ENCODE measurements at regions not wholly inside any gene's neighbourhood (a gene's known extent, or its start where the extent isn't known, plus 50 kb on each side); places are given as distances from the start of the nearest gene placed in this dataset.

DNA sequence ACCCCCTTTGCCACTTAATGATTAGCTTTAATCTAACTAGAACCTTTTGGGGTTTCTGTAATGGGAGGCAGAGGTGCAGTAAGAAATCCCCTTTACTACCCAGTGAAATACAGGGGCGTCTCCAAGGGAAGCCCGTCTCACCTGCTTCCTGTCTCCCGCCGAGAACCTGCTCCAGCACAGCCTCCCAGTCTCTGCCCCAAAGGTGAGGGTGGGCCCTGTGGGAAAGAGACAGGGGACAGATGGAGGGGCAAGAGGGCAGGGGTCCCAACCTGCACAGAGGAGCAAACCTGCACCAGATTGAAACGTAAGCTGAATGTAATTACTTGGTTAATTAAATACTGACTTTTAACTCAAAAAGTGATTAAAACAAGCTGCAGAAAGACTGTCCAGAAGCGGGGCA is 474.2 kb upstream of the SULF2 start:
- Mint-ChIP-seq H3K27ac (no peak overlapping the region), H3K27me3 (peaks cover 5% of the 10 kb centered on the region), H3K4me1 (no peaks in the 10 kb centered on the region), H3K36me3 (no peaks in the 10 kb centered on the region), H3K9me3 (peaks cover 4% of the 10 kb centered on the region), H3K4me3 (no peak overlapping the region)
- DNase-seq (ENCODE audit: low spot score in 2 of 2) (no peak), ATAC-seq (ENCODE audit: low read depth) (no peak)

DNA sequence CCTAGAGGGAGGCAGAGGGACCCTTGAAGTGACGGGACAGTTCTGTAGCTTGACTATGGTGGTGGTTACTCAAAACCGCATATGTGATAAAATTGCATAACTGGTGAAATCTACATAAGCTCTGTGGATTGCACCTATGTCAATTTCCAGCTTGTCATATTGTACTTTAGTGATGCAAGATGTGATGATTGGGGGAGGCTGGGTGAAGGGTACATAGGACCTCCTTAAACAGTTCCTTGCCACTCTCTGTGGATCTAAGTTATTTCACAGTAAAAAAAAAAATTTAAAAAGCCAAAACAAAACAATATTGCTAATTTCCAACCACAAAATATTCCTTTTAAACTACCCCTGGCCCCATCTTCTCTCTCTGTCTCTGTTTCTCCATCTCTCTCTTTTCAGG is 472.6 kb upstream of the SULF2 start:
- DNase-seq (ENCODE audit: low spot score in 2 of 2): no peak
- ATAC-seq (ENCODE audit: low read depth): no peak
- no peak overlapping the region for H3K27ac Mint-ChIP-seq
- H3K36me3 Mint-ChIP-seq: no peaks in the 10 kb centered on the region
- H3K27me3 Mint-ChIP-seq: peaks cover 5% of the 10 kb centered on the region
- H3K9me3 Mint-ChIP-seq: peaks cover 4% of the 10 kb centered on the region
- H3K4me1 Mint-ChIP-seq: no peaks in the 10 kb centered on the region
- no peak overlapping the region for H3K4me3 Mint-ChIP-seq

DNA sequence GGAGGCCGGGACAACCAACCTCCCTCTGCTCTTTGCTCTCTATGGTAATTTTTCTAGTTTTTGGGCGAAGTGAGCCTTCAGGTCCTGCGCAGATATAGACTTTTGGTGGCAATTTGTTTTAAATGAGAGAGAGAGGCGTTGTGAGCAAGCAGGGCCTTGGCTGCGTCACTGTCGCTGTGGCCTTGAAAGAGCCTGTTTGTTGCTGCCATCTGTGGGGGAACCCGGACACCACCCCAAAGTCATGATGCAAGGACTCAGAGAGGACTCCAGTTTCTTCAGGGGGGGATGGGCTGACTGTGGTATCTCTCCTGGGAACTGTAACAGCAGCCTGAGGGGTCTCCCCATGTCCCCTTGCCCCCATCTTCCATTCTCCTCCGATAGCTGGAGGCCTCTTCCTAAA is 462.7 kb upstream of the SULF2 start:
- Mint-ChIP-seq H3K27ac (no peak overlapping the region), H3K4me3 (no peak overlapping the region), H3K36me3 (no peaks in the 10 kb centered on the region), H3K27me3 (peaks cover 8% of the 10 kb centered on the region), H3K4me1 (no peaks in the 10 kb centered on the region), H3K9me3 (no peaks in the 10 kb centered on the region)
- no peak for ATAC-seq (ENCODE audit: low read depth)
- DNase-seq (ENCODE audit: low spot score in 2 of 2): no peak

DNA sequence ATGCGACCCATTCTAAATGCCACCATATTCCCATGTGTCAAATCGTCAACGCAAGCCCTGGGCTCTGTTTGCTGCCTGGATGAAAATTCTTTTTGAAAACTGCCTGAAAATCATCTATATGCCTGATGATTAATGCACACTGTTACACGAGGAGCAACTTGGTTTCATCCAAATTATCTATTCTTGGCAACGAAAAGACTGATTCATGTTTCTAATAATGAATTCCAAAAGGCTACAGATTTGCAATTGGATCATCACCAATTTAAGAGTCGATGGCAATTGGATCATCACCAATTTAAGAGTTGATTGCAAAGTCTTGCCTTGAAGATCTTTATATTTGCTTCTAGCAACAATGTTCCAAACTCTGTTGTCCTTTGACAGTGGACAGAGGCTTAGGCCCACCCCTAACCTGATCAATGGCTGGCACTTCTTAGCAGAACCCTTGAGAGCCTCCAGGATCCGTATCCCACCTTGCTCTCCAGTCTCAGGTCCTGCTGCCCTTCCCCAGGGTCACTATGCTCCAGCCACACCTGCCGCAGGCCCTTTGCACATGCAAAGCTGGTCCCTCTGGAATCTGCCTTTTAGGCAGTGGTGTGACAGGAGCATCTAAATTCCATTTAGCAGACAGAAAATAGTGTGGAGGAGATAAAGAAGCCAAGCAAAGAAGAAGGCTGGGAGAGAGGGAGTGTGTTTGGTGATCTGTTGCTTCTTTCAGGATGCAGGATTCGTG is 460.9 kb upstream of the SULF2 start:
- DNase-seq (ENCODE audit: low spot score in 2 of 2) (no peak), ATAC-seq (ENCODE audit: low read depth) (no peak)
- Mint-ChIP-seq H3K9me3 (no peaks in the 10 kb centered on the region), H3K36me3 (no peaks in the 10 kb centered on the region), H3K4me1 (no peaks in the 10 kb centered on the region), H3K4me3 (no peak overlapping the region), H3K27me3 (peaks cover 15% of the 10 kb centered on the region), H3K27ac (no peak overlapping the region)

DNA sequence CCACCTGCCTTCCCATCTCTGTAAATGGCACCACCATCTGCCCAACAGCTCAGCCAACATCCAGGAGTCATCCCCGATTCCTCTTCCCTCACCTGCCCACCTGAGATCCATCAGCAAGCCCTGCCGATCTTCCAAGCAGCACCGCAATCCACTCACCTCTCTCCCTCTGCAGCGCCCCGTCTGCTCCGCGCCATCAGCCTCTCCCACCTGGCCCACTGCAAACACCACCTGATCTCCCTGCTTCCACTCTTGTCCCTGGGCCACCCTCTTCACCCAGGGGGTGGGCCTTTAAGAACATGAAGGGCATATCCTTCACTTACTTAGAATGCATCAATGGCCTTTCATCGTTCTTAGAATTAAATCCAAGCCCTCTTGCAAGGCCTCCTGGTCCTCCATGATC is 457.3 kb upstream of the SULF2 start:
- Mint-ChIP-seq H3K36me3 (no peaks in the 10 kb centered on the region), H3K9me3 (no peaks in the 10 kb centered on the region), H3K27ac (no peak overlapping the region)

DNA sequence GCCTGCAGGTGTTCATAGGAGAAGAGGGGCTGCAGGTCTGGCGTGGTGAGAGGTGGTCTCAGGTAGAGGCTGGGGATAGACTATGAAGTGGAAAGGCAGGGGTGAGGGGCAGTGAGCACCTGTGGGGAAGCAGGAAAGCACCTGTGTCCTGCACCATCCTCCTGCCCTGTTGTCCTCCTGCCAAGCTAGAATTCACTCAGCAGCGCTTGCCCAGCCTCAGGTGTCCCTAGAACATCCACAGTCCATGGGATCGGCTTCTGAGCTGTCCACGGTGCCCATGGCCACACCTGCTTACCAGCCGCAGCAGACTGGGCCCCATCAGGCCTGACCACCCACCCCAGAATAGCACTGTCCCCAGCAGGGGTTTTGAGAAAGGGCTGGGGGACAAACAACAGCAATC is 456.2 kb upstream of the SULF2 start:
- ATAC-seq (ENCODE audit: low read depth) (no peak), DNase-seq (ENCODE audit: low spot score in 2 of 2) (no peak)
- Mint-ChIP-seq H3K36me3 (no peaks in the 10 kb centered on the region), H3K9me3 (no peaks in the 10 kb centered on the region), H3K27ac (no peak overlapping the region), H3K4me1 (no peaks in the 10 kb centered on the region), H3K4me3 (no peak overlapping the region), H3K27me3 (peaks cover 17% of the 10 kb centered on the region)

More for the DNA sequence above, 457.3 kb upstream of the SULF2 start:
- Mint-ChIP-seq H3K4me1 (no peaks in the 10 kb centered on the region), H3K27me3 (peaks cover 16% of the 10 kb centered on the region), H3K4me3 (no peak overlapping the region)
- no peak for DNase-seq (ENCODE audit: low spot score in 2 of 2)
- no peak for ATAC-seq (ENCODE audit: low read depth)

DNA sequence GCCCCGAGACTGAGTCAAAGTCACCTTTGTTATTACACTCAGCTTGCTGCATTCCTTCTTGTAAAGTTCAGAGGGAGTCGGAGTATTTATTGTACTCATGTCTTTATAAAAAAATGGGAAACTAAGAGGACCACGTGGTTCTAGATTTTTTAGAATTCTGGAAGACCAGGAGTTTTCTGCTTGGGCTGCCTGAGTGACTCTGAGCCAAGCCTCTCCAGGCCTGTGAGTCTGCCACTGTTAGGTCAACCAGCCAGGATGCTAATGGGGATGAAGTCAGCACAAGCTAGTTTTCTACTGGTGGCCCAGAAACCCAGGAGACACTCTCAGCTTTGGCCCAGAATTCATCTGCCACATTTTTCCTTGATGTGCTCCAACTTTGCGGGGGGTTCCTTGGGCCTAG is 453.5 kb upstream of the SULF2 start:
- no peak for ATAC-seq (ENCODE audit: low read depth)
- no peak overlapping the region for H3K4me3 Mint-ChIP-seq

DNA sequence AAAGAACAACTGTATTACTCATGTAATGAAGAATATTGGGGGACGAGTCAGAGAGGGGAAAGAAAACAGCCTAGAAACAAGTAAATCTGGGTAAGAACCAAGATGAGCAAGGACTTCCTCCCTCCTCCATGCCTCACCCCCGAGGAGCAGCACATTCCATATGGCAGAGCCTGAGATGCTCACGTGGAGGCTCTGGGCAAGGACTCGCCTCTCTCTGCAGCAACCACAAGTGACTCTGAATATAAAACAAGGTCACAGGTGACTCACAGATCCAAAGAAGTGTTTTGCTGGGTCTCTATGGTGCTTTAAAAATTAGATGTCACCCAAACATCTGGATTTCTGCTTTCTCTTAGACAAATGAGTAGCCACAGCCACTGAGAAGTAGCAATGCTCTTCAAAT is 453.0 kb upstream of the SULF2 start:
- Mint-ChIP-seq H3K36me3 (no peaks in the 10 kb centered on the region), H3K4me3 (no peak overlapping the region), H3K4me1 (no peaks in the 10 kb centered on the region), H3K27ac (no peak overlapping the region), H3K9me3 (no peaks in the 10 kb centered on the region), H3K27me3 (peaks cover 10% of the 10 kb centered on the region)
- DNase-seq (ENCODE audit: low spot score in 2 of 2) (no peak), ATAC-seq (ENCODE audit: low read depth) (no peak)

More for the DNA sequence above, 453.5 kb upstream of the SULF2 start:
- Mint-ChIP-seq H3K9me3 (no peaks in the 10 kb centered on the region), H3K27me3 (peaks cover 10% of the 10 kb centered on the region), H3K27ac (no peak overlapping the region), H3K36me3 (no peaks in the 10 kb centered on the region), H3K4me1 (no peaks in the 10 kb centered on the region)
- DNase-seq (ENCODE audit: low spot score in 2 of 2): no peak

DNA sequence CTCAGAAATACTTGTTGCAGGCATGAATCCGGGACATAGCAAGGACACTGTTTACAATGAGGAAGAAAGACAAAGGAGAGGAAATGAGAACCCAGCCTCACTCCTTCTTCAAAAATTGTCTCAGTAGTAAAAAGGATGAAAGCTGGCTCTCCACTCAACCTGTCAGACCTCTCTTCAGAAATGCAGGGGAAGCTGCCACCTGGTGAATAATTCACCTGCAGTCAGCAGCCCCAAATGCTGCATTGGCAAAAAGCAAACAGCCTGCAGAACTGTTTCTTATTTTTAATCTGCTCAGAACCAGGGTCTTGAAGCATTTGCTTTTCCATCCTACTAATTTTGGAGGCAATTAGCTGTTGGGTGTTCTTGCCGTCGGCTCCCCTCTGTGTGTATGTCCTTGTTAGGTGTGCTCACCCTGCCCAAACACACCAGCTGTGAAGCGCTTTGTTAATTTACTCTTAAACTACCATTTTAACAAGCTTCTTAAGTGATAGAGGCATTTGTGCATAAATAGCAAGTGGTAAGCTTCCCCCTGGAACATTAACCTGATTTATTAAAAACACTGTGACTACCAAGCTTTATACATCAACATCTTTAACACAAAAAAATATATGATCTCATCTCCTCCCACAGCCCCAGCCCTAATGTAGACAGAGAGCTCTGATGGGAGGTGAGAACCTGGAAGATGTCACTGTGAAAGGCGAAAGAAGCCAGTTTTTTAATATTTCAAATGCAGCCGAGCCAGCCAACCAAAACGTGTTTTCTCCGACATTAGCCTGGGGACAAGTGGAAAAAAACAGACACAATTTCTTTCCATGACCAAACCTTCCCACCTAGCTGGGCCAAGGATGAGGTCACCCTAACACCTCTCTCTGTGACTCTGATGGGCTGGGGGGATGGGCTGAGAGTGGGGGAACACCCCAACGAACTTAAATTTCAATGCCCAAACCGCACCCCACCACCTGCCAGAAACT is 451.0 kb upstream of the SULF2 start:
- H3K9me3 Mint-ChIP-seq: peaks cover 8% of the 10 kb centered on the region
- no peak overlapping the region for H3K27ac Mint-ChIP-seq
- peaks cover 4% of the 10 kb centered on the region for H3K36me3 Mint-ChIP-seq
- no peaks in the 10 kb centered on the region for H3K4me1 Mint-ChIP-seq
- DNase-seq (ENCODE audit: low spot score in 2 of 2): no peak
- no peak overlapping the region for H3K4me3 Mint-ChIP-seq
- H3K27me3 Mint-ChIP-seq: peaks cover 10% of the 10 kb centered on the region
- ATAC-seq (ENCODE audit: low read depth): no peak

DNA sequence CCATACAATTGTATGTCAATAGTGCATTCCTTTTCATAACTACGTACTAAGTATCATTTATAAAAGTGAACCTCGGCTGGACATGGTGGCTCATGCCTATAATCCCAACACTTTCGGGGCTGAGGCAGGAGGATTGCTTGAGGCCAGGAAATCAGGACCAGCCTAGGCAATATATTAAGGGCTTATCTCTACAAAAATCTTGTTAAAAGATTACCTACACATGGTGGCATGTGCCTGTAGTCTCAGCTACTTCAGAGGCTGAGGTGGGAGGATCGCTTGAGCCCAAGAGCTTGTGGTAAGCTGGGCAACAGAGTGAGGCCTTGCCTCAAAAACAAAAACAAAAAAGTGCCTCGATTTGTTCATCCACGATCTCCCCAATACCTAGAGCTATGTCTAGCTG is 449.7 kb upstream of the SULF2 start:
- Mint-ChIP-seq H3K27me3 (peaks cover 11% of the 10 kb centered on the region), H3K36me3 (peaks cover 4% of the 10 kb centered on the region), H3K9me3 (peaks cover 11% of the 10 kb centered on the region), H3K4me1 (no peaks in the 10 kb centered on the region), H3K27ac (no peak overlapping the region), H3K4me3 (no peak overlapping the region)
- no peak for DNase-seq (ENCODE audit: low spot score in 2 of 2)
- ATAC-seq (ENCODE audit: low read depth): no peak

DNA sequence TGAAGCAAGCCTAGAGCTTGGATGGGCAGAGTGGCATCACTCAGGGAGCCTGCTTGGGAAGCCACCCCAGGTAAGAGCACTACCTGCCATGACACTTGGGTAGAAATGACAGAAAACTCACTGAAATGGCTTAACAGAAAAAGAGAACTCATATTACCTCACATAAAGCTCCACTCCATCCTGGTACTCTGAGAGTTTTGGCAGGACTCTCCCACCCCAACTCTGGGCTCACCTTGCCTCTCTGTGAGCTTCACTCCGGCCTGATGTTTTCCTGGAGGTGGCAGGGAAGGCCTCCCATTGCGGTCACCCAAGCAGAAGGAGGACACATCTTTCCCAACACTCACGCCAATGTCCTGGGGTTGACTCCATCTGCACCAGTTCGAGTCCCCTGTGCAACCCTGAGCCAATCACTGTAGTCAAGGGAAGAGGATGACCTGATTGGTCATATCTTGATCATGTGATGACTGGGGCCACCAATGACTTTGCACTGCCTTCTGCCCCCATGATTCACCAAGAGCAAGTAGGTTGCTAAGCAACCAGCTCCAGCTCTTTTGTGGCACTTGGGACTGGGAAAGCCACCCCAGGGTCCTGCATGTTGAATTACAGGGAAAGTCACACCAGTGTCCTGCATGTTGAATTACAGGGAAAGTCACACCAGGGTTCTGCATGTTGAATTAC is 446.1 kb upstream of the SULF2 start:
- Mint-ChIP-seq H3K9me3 (peaks cover 13% of the 10 kb centered on the region), H3K4me3 (no peak overlapping the region)

DNA sequence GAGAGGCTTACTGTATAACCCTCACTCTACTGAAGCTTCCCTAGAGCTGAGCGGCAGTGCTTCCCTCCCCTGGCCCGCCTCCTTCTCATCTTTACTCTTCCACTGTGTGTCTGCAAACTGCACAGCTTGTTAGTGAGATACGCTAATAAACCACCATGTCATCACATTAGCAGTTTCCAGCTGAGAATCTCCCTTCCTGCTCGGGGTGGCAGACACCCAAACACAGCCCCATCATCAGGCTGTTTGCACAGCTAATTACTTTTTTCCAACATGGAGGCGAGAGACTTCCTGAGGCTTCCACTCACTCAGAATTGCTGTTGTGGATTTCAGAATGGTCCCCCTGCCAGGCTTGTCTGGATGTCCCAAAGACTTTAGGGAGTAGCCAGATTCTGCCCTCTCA is 444.9 kb upstream of the SULF2 start:
- peaks cover 13% of the 10 kb centered on the region for H3K9me3 Mint-ChIP-seq
- peaks cover 16% of the 10 kb centered on the region for H3K27me3 Mint-ChIP-seq
- H3K36me3 Mint-ChIP-seq: peaks cover 6% of the 10 kb centered on the region

More for the DNA sequence above, 446.1 kb upstream of the SULF2 start:
- Mint-ChIP-seq H3K36me3 (peaks cover 6% of the 10 kb centered on the region), H3K27me3 (peaks cover 10% of the 10 kb centered on the region), H3K27ac (no peak overlapping the region), H3K4me1 (no peaks in the 10 kb centered on the region)
- DNase-seq (ENCODE audit: low spot score in 2 of 2) (no peak), ATAC-seq (ENCODE audit: low read depth) (no peak)

DNA sequence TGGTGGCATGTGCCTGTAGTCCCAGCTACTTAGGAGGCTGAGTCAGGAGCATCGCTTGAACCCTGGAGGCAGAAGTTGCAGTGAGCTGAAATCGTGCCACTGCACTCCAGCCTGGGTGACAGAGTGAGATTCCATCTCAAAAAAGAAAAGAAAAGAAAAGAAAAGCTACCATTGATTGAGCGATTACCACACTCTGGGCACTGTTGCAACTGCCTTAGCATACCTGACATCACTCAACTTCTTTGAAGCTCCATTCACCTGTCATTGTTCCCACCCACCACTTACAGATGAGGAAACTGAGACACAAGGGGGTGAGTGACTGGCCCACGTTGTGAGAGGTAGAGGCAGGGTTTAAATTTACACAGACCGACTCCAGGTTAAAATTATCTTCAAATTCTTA is 442.1 kb upstream of the SULF2 start:
- Mint-ChIP-seq H3K36me3 (peaks cover 4% of the 10 kb centered on the region), H3K27me3 (peaks cover 21% of the 10 kb centered on the region), H3K4me3 (no peak overlapping the region), H3K4me1 (no peaks in the 10 kb centered on the region), H3K27ac (no peak overlapping the region), H3K9me3 (peaks cover 9% of the 10 kb centered on the region)
- no peak for ATAC-seq (ENCODE audit: low read depth)
- no peak for DNase-seq (ENCODE audit: low spot score in 2 of 2)

More for the DNA sequence above, 444.9 kb upstream of the SULF2 start:
- DNase-seq (ENCODE audit: low spot score in 2 of 2) (no peak), ATAC-seq (ENCODE audit: low read depth) (no peak)
- Mint-ChIP-seq H3K4me1 (no peaks in the 10 kb centered on the region), H3K4me3 (no peak overlapping the region), H3K27ac (no peak overlapping the region)

DNA sequence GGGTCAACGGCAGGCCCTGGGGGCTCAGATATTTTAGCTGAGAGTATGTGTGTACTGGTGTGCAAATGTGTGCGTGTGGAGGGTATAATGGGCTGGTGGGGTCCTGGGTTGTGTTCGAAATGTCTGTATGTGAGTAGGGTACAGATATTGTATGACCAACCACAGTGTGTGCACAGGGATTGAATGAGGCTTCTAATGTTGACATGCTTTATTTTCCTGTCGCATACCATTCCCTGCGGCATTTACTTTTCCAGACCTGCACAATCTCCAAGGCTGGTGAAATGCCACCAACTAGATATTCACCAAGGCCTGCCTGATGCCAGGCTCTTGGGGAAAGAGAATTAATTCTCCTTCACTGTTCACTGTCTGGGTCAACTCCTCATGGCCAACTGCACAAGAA is 441.4 kb upstream of the SULF2 start:
- no peak overlapping the region for H3K4me3 Mint-ChIP-seq
- H3K27me3 Mint-ChIP-seq: peaks cover 19% of the 10 kb centered on the region
- no peaks in the 10 kb centered on the region for H3K4me1 Mint-ChIP-seq
- no peak for DNase-seq (ENCODE audit: low spot score in 2 of 2)
- H3K9me3 Mint-ChIP-seq: peaks cover 8% of the 10 kb centered on the region
- peaks cover 2% of the 10 kb centered on the region for H3K36me3 Mint-ChIP-seq
- H3K27ac Mint-ChIP-seq: no peak overlapping the region
- no peak for ATAC-seq (ENCODE audit: low read depth)

All from memory B cell (primary cell).